HTR-8/SVneo (cell line): ENCODE measurements at regions not wholly inside any gene's neighbourhood (a gene's known extent, or its start where the extent isn't known, plus 50 kb on each side); places are given as distances from the start of the nearest gene placed in this dataset.
A peak's percentile ranks its signal among the peaks of the same experiment; 100 is the strongest.

Source experiments
- DNase-seq: peaks from one replicate; pipeline ENCODE4 v3.0.0; 2011; ENCODE audit warnings: low spot score, mixed read lengths; ENCODE audit not compliant: insufficient read length
- FAIRE-seq: peaks from 2 replicates; lab custom pipeline; 2011; peaks lifted over from hg19 to GRCh38; lab: Jason Lieb, UNC

GRCh38 chr7:19463581-19463980 is 245.3 kb downstream of the POLR1F start:
- FAIRE-seq: no peak

GRCh38 chr7:19455623-19456022 is 253.2 kb downstream of the POLR1F start:
- FAIRE-seq: no peak
- no peak for DNase-seq

More at GRCh38 chr7:19463581-19463980, 245.3 kb downstream of the POLR1F start:
- no peak for DNase-seq

DNA sequence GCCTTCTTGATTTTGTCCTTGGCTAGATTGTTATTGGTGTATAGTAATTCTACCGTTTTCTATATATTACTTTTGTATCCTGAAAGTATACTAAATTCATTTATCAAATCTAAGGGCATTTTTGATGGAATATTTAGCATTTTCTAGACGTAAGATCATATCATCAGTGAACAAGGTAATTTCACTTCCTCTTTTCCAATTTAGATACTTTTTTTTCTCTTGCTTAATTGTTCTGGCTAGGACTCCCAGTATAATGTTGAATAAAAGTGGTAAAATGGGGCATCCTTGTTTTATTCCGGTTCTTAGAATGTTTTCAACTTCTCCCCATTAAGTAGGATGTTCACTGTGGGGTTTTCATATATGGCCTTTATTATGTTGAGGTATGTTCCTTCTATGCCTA is 260.7 kb downstream of the POLR1F start:
- DNase-seq: no peak
- FAIRE-seq: no peak

DNA sequence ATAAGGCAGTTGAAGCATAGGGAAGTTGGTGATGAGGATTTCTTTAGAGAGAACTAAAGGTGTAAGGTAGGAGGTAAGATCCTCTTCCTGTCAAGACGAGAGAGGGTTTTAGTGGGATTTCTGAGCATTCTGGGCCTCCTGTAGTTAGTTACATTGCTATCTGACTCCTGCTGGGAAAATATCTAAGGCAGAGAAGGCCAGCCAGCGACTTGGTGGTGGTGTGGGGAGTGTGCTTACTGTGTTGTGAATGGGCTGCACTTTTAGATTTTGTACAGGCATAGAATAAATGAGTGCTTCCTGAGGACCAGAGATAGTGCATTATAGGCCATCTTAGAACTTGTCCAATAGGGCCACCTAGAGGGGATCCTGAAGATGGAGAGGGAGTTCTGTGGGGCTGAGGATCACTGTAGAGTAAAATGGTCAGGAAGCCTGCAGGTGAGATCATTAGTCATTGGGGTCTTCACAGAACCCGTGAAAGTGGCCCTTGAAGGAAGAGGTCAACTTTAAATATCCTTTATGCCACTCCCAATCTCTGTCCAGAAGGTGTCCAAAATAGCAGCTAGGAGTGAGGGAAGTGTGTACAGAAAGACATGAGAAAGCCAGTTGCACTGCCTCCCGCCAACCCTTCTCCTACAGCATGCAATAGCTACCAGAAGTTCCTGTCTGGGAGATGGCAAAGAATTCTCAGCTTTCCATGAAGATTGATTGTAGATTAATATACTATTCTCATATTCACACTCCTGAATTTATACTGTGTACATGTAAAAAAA is 266.6 kb downstream of the POLR1F start:
- FAIRE-seq (no peak), DNase-seq (peak; percentile 32)

DNA sequence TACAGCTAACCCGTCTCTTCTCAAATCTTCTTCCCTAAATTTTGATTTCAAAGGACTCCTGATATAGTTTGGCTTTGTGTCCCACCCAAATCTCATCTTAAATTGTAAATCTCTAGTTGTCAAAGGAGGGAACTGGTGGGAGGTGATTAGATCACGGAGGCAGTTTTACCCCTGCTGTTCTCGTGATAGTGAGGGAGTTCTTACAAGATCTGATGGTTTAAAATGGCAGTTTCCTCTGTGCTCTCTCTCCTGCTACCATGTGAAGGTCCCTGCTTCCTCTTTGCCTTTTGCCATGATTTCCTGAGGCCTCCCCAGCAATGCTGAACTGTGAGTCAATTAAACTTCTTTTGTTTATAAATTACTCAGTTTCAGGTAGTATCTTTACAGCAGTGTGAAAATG is 269.3 kb downstream of the POLR1F start:
- no peak for DNase-seq
- FAIRE-seq: no peak

DNA sequence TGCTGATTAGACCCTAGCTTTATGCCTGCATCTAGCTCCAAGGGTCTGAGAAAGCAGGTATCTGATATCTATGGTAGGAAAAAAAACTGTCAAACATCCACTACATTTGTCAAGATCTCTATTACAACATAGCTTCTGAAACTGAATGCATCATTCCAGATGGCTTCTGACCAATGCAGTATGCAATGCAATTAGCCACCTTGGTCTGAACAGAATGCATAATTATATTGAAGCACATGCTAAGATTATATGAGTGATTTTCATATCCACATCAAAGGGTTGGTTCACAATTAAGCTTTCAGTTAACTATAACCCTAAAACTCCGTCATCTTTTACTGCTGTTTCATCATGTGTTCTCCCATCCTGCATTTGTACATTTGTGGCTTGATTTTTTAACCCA is 271.4 kb downstream of the POLR1F start:
- DNase-seq: no peak
- no peak for FAIRE-seq

- no peak for DNase-seq
- no peak for FAIRE-seq
Measured at GRCh38 chr7:19427944-19428343, 280.9 kb downstream of the POLR1F start.

DNA sequence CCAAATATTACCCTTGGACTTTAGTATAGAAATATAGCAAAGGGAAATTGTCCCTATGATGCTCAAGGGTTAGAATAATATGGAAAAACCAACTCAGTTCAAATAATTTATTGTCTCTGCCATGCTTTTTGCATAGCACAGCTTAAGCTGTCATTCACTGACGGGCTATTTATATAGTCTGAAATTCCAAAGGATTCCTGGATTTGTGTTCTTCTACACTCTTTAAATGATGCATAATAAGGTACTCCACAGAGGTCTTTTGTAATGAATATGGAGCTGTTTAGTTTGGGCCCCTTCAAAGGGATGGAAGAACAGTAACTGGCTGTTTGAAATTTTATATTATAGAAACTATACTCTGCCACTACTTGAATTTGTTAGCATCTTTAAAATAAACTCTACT is 276.6 kb upstream of the FERD3L start:
- DNase-seq: no peak
- no peak for FAIRE-seq

- FAIRE-seq: no peak
- no peak for DNase-seq
Measured at GRCh38 chr7:19417231-19417630, 272.0 kb upstream of the FERD3L start.

DNA sequence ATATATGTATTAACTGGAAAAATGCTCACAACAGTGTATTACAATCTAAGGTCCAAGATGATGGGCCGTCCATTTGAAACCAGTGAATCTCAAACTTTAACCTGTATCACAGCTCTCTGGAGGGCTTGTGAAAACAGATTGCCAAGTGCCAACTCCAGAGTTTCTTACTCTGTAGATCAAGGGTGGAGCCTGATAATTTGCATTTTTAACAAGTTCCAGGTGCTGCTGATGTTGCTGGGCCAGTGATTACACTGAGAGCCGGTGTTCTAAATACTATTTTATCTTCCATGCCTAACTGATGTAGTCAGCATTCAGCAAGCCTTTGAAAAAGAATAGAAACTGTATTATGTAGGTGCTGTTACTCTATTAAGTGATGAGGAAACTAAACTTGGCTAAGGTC is 269.9 kb upstream of the FERD3L start:
- DNase-seq (no peak), FAIRE-seq (no peak)

DNA sequence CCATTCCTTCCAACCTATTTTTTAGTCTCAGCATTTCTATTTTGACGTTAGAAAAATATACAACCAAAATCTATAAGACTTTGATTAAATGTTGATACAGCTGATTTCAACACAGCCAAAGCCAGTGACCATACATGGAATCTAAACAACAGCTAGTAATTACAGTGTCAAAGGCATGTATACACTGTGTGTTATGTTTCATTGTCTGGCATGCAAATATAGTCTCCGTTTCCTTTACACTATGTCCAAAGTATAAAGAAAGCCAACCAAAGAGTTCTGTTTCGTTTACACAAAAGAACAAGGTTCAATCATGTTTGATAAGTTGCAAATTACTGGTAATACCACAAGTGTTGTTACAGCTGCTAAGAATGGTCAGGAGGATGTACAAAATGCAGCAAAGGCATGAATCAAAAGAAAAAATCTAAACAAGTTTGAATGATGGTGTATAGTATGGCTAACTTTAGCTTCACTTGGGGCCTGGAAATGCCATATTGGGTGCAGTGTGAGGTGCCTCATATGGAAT is 268.3 kb upstream of the FERD3L start:
- DNase-seq (no peak), FAIRE-seq (no peak)

DNA sequence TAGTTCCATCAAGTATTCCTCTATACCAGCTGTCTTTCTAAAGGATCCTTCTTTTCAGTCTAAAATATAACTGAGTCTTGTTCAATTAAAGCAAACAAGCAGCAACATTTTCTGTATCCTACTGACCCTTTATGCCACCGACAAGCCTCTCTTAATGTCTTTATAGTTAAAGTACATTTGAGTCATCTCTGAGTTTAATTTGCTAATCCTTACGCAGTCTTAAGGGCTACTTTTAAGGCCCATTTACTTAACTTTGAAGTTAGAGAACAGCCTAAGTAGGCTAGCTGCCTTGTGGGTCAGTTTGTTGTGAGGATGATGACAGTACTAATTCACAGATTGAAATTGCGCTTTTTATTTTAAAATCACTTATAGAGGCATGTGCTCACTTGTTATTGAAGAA is 265.5 kb upstream of the FERD3L start:
- DNase-seq (no peak), FAIRE-seq (no peak)

- DNase-seq (no peak), FAIRE-seq (no peak)
Measured at GRCh38 chr7:19410106-19410505, 264.9 kb upstream of the FERD3L start.

GRCh38 chr7:19408706-19409220 is 263.5 kb upstream of the FERD3L start:
- no peak for DNase-seq
- FAIRE-seq: no peak

- FAIRE-seq: no peak
- no peak for DNase-seq
Measured at GRCh38 chr7:19407270-19407669, 262.0 kb upstream of the FERD3L start.

GRCh38 chr7:19405541-19405940 is 260.3 kb upstream of the FERD3L start:
- DNase-seq (no peak), FAIRE-seq (no peak)

DNA sequence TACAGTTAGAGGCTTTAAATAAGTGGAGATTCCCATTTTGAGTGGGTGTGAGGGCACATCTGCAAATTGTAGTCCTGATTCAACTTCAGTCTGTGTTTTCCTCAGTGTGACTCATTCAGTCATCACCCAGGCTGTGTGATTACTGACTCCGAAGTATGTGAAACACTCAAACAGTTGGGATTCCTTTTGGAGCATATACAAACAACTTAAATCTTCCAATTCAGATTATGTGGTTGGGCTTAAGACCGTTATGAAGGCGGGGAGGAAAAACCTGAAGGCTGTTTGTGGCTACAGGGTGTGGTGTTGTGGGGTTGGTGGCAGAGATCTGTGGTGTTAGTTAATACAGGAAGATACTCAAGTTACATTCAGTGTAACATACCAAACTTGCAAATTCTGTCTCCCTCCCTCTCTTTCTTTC is 259.7 kb upstream of the FERD3L start:
- FAIRE-seq (peak; percentile 94), DNase-seq (peak; percentile 71)

- FAIRE-seq (no peak), DNase-seq (no peak)
Measured at GRCh38 chr7:19403691-19404090, 258.5 kb upstream of the FERD3L start.

GRCh38 chr7:19401461-19401860 is 256.2 kb upstream of the FERD3L start:
- no peak for DNase-seq
- no peak for FAIRE-seq

DNA sequence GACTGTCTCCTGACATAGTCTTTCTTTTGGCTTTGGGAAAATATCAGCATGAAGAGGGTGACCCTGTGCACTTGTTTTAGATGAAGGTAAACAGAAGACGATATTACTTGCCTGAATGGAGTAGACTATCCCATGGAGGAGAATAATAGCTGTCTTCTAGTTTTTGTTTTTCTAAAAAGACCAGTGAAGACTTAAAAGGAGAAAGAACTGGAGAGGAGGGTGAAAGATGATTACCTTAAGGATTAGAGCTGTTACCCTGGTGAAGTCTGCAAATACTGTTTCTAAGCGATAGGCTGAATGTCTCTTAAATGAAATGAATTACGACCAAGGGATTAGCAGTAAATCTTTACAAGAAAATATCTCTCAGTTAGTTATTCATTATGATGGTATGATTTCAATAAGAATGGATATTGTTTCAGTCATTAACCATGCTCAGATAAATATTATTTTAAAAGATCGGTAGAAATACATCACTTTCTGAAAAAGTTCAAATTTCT is 255.6 kb upstream of the FERD3L start:
- DNase-seq: no peak
- FAIRE-seq: no peak

DNA sequence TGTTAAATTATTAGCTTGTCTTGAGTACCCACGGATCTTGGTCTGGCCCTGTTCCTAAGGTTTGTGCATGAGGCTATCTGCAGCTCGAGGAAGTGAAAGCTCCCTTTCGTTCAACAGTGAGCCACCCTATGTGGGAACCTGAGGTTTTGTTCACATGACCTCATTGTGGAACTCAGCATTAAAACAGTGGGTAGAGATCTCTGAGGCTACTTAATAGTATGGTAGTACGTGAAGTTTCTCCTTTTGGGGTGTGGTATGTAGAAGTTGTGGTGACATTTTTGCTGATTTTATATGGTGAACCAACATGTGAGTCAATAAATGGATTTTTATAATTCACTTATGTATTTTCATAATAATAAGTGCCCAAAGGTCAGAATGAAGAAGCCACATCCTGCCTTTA is 252.7 kb upstream of the FERD3L start:
- DNase-seq (no peak), FAIRE-seq (peak; percentile 77)

DNA sequence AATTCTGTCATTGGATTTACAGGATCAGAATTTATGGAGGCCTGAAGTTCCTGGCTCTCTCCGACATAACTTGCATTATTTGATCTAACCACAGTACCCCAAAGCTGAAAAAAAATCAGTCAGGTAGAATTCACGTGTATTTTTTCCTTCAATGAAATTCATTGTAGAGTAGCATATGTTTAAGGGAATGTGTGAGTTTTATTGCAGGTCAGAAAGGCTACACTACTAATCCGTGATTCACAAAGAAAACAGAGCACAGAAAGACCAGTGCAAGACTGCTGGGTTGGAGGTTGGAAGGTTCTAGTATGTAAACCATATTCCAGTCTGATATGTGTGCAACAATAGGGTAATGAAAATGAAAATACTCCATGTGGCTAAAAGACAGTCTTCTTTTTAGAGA is 247.0 kb upstream of the FERD3L start:
- FAIRE-seq: no peak
- DNase-seq: no peak
